ENCODE measurements at regions not wholly inside any gene's neighbourhood (a gene's known extent, or its start where the extent isn't known, plus 50 kb on each side); places are given as distances from the start of the nearest gene placed in this dataset.

DNA sequence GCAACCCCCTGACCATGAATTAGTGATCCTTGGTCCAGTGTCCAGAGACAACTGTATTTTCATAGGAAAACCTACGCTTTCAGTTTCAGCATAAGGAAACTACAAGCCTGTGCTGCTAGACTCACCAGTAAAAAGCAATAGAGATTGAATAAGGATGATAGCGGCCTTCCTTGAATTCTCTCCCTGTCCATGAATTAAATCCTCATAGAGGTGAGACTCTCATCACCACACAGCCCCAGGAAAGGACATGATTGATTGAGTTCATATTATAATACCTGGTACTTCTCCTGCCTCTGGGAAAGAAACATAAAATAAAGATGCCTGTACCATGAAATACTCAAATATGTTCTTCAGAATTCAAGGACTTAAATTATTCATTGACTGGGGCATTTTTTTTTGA, 146.3 kb upstream of the SPOPL start:
- TF ChIP-seq EZH2 (IDR thresholded peaks at IDR 0.05; ENCODE audit: borderline replicate concordance, low read length): no peak
- TF ChIP-seq, protein P1, sequence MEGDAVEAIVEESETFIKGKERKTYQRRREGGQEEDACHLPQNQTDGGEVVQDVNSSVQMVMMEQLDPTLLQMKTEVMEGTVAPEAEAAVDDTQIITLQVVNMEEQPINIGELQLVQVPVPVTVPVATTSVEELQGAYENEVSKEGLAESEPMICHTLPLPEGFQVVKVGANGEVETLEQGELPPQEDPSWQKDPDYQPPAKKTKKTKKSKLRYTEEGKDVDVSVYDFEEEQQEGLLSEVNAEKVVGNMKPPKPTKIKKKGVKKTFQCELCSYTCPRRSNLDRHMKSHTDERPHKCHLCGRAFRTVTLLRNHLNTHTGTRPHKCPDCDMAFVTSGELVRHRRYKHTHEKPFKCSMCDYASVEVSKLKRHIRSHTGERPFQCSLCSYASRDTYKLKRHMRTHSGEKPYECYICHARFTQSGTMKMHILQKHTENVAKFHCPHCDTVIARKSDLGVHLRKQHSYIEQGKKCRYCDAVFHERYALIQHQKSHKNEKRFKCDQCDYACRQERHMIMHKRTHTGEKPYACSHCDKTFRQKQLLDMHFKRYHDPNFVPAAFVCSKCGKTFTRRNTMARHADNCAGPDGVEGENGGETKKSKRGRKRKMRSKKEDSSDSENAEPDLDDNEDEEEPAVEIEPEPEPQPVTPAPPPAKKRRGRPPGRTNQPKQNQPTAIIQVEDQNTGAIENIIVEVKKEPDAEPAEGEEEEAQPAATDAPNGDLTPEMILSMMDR (IDR thresholded peaks at IDR 0.05; ENCODE audit: low read length): no peak
- Histone ChIP-seq H4K20me1 (ENCODE audit: insufficient read depth, low read length) (no peaks in the 10 kb centered on the region), H3K9me3 (ENCODE audit: low read length) (no peaks in the 10 kb centered on the region), H3F3A (ENCODE audit: insufficient read depth, low read length) (no peaks in the 10 kb centered on the region), H3K9me2 (ENCODE audit: low read depth, low read length) (no peaks in the 10 kb centered on the region), H3K4me1 (ENCODE audit: insufficient read depth, low read length, severe bottlenecking) (no peaks in the 10 kb centered on the region), H3K27me3 (ENCODE audit: insufficient read depth, low read length) (no peaks in the 10 kb centered on the region), H3K9ac (ENCODE audit: low read length) (no peak overlapping the region), H3K27ac (ENCODE audit: low read depth, low read length, poor library complexity, severe bottlenecking) (no peak overlapping the region), H2AFZ (ENCODE audit: low read length) (no peak overlapping the region), H3K4me2 (ENCODE audit: low read length) (no peak overlapping the region), H3K79me2 (ENCODE audit: insufficient read depth, low read length) (no peaks in the 10 kb centered on the region), H3K4me3 (ENCODE audit: low read depth, low read length, poor library complexity, severe bottlenecking) (no peak overlapping the region), H3K36me3 (ENCODE audit: insufficient read depth, low read length) (no peaks in the 10 kb centered on the region)

DNA sequence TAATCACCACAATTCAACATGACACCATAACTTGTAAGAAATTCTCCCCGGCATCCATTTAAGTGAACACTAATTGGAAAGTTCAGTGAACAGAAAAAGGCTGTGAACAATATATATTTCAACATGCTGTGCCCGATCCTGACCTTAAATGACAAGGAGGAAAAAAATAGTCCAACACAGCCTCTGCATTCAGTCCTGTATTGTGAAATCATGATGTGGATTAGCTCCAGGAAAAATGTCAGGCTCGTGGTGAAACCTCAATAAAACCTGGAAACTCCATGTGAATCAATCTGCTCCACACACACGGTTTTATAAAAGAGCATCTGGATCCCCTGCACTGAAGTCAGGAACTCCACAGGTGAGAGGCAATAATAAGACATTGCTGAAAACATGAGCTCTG, 145.4 kb upstream of the SPOPL start:
- Histone ChIP-seq H3K9me2 (ENCODE audit: low read depth, low read length) (no peaks in the 10 kb centered on the region), H3K4me1 (ENCODE audit: insufficient read depth, low read length, severe bottlenecking) (no peaks in the 10 kb centered on the region), H3K36me3 (ENCODE audit: insufficient read depth, low read length) (no peaks in the 10 kb centered on the region), H3K9ac (ENCODE audit: low read length) (no peak overlapping the region), H3K27me3 (ENCODE audit: insufficient read depth, low read length) (no peaks in the 10 kb centered on the region), H3K27ac (ENCODE audit: low read depth, low read length, poor library complexity, severe bottlenecking) (no peak overlapping the region), H3K79me2 (ENCODE audit: insufficient read depth, low read length) (no peaks in the 10 kb centered on the region), H3K9me3 (ENCODE audit: low read length) (no peaks in the 10 kb centered on the region), H3K4me3 (ENCODE audit: low read depth, low read length, poor library complexity, severe bottlenecking) (no peak overlapping the region), H3F3A (ENCODE audit: insufficient read depth, low read length) (no peaks in the 10 kb centered on the region), H4K20me1 (ENCODE audit: insufficient read depth, low read length) (no peaks in the 10 kb centered on the region), H2AFZ (ENCODE audit: low read length) (no peak overlapping the region), H3K4me2 (ENCODE audit: low read length) (no peak overlapping the region)
- TF ChIP-seq EZH2 (IDR thresholded peaks at IDR 0.05; ENCODE audit: borderline replicate concordance, low read length): no peak
- TF ChIP-seq, protein P1 (IDR thresholded peaks at IDR 0.05; ENCODE audit: low read length): no peak

DNA sequence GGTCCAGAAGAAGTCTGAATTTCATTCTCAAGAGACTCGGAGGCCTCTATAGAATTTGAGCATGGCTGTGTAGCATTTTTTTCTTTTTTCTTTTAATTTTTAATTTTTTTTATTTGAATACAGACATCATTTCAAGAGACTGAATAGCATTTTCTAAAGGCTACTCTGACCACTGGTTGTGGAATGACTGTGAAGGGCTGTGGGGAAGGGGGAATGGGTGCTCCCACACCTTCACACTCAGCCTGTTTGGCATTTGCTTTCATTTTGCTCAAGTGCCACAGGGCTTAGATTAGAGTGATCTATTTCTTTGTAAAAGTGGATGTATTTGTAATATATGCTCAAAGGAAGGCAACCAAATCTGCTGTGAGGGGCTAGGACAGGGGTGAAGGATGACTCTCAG, 142.0 kb upstream of the SPOPL start:
- Histone ChIP-seq H4K20me1 (ENCODE audit: insufficient read depth, low read length) (no peaks in the 10 kb centered on the region), H3K9ac (ENCODE audit: low read length) (no peak overlapping the region), H3K4me2 (ENCODE audit: low read length) (no peak overlapping the region), H3K4me3 (ENCODE audit: low read depth, low read length, poor library complexity, severe bottlenecking) (no peak overlapping the region), H3K9me3 (ENCODE audit: low read length) (no peaks in the 10 kb centered on the region), H3F3A (ENCODE audit: insufficient read depth, low read length) (no peaks in the 10 kb centered on the region), H3K27me3 (ENCODE audit: insufficient read depth, low read length) (no peaks in the 10 kb centered on the region), H3K9me2 (ENCODE audit: low read depth, low read length) (no peaks in the 10 kb centered on the region), H3K36me3 (ENCODE audit: insufficient read depth, low read length) (no peaks in the 10 kb centered on the region), H3K79me2 (ENCODE audit: insufficient read depth, low read length) (no peaks in the 10 kb centered on the region), H3K4me1 (ENCODE audit: insufficient read depth, low read length, severe bottlenecking) (no peaks in the 10 kb centered on the region), H2AFZ (ENCODE audit: low read length) (no peak overlapping the region), H3K27ac (ENCODE audit: low read depth, low read length, poor library complexity, severe bottlenecking) (no peak overlapping the region)
- no peak for TF ChIP-seq EZH2 (IDR thresholded peaks at IDR 0.05; ENCODE audit: borderline replicate concordance, low read length)
- TF ChIP-seq, protein P1 (IDR thresholded peaks at IDR 0.05; ENCODE audit: low read length): no peak
